DND-41 (cell line): ENCODE measurements at regions not wholly inside any gene's neighbourhood (a gene's known extent, or its start where the extent isn't known, plus 50 kb on each side); places are given as distances from the start of the nearest gene placed in this dataset.
"Not testable (repeated sequence)": the region's sequence is repeated elsewhere in the genome, so short reads cannot be mapped to it uniquely, and the experiment has no call there.

Experiments used
- ATAC-seq: fragments of 200-7000 bp; cut with Tn5 transposase; 3 replicates; pipeline ENCODE4 v1.9.1; 2021; ENCODE audit warnings: low read depth; ENCODE audit not compliant: insufficient read depth
- DNase-seq: peaks from one replicate; pipeline ENCODE4 v3.0.0-alpha.2; 2020
- H2AFZ ChIP-seq: 2 replicates; pipeline ENCODE4 v1.6.0; 2012; ENCODE audit warnings: low read depth, low read length
- H3K27ac ChIP-seq: 2 replicates; pipeline ENCODE4 v1.5.1; 2012; ENCODE audit warnings: low read length, inconsistent platforms
- H3K27me3 ChIP-seq: fragments of 200-600 bp; sonication (generic); 2 replicates; pipeline ENCODE4 v1.6.0; 2012; ENCODE audit warnings: low read length, mild to moderate bottlenecking, inconsistent platforms; ENCODE audit not compliant: insufficient read depth, poor library complexity
- H3K36me3 ChIP-seq: 2 replicates; pipeline ENCODE4 v1.5.1; 2012; ENCODE audit warnings: low read length, inconsistent platforms; ENCODE audit not compliant: insufficient read depth
- H3K4me1 ChIP-seq: 2 replicates; pipeline ENCODE4 v1.5.1; 2012; ENCODE audit warnings: mild to moderate bottlenecking, low read length; ENCODE audit not compliant: insufficient read depth
- H3K4me2 ChIP-seq: 2 replicates; pipeline ENCODE4 v1.6.0; 2012; ENCODE audit warnings: mild to moderate bottlenecking, moderate library complexity, low read length, inconsistent platforms; ENCODE audit not compliant: insufficient read depth
- H3K4me3 ChIP-seq, 2 experiments: fragments of 200-600 bp in 1 of 2; shearing (Covaris generic) in 1 of 2; 2 replicates each; pipeline ENCODE4 v1.5.1; 2012 to 2016; ENCODE audit warnings: inconsistent platforms in 2 of 2, low read length in 2 of 2, mild to moderate bottlenecking in 2 of 2, low read depth in 1 of 2, moderate library complexity in 1 of 2
- H3K79me2 ChIP-seq: 2 replicates; pipeline ENCODE4 v1.6.0; 2012; ENCODE audit warnings: low read length, inconsistent platforms; ENCODE audit not compliant: insufficient read depth
- H3K9ac ChIP-seq: 2 replicates; pipeline ENCODE4 v1.6.0; 2012; ENCODE audit warnings: low read depth, mild to moderate bottlenecking, inconsistent platforms, low read length, moderate library complexity
- H3K9me3 ChIP-seq: 2 replicates; pipeline ENCODE4 v1.5.1; 2012; ENCODE audit warnings: low read length, moderate library complexity, mild to moderate bottlenecking, inconsistent platforms; ENCODE audit not compliant: insufficient read depth, severe bottlenecking
- H4K20me1 ChIP-seq: 2 replicates; pipeline ENCODE4 v1.6.0; 2012; ENCODE audit warnings: low read length; ENCODE audit not compliant: insufficient read depth
- EZH2 ChIP-seq: IDR thresholded peaks from 3 replicates; pipeline ENCODE4 v1.6.1; 2012; ENCODE audit warnings: borderline replicate concordance, low read depth, mild to moderate bottlenecking, moderate library complexity, low read length, inconsistent platforms; ENCODE audit not compliant: severe bottlenecking
- TF ChIP-seq, protein P1 (sequence below): IDR thresholded peaks from 2 replicates; pipeline ENCODE4 v1.5.1; 2012; ENCODE audit warnings: borderline replicate concordance, low read length, moderate library complexity, mild to moderate bottlenecking; ENCODE audit not compliant: poor library complexity, severe bottlenecking; ENCODE audit errors: extremely low read depth

DNA sequence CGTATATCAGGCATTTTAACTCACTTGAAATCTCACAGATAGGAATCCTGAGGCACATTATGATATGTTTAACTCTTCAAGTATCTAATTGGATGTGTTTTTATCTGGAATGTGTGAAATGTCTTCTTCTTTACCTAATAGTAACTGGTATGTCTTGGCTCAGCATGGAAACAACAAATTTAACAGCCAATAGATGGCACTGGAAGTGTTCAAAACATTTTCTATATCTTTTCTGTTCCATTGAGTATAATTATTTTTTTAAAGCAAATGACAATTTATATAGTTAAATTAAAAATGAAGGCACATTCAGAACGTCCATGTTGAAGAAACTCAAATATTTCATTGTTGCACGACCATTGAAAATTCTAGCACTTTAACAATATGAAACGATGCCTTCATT, 164.6 kb upstream of the SLC16A7 start:
- no peak overlapping the region for H3K4me2 ChIP-seq
- no peak for ATAC-seq
- H4K20me1 ChIP-seq = no peaks in the 10 kb centered on the region
- no peak overlapping the region for H3K27ac ChIP-seq
- H3K4me1 ChIP-seq = no peaks in the 10 kb centered on the region
- no peak for TF ChIP-seq EZH2
- TF ChIP-seq, protein P1, sequence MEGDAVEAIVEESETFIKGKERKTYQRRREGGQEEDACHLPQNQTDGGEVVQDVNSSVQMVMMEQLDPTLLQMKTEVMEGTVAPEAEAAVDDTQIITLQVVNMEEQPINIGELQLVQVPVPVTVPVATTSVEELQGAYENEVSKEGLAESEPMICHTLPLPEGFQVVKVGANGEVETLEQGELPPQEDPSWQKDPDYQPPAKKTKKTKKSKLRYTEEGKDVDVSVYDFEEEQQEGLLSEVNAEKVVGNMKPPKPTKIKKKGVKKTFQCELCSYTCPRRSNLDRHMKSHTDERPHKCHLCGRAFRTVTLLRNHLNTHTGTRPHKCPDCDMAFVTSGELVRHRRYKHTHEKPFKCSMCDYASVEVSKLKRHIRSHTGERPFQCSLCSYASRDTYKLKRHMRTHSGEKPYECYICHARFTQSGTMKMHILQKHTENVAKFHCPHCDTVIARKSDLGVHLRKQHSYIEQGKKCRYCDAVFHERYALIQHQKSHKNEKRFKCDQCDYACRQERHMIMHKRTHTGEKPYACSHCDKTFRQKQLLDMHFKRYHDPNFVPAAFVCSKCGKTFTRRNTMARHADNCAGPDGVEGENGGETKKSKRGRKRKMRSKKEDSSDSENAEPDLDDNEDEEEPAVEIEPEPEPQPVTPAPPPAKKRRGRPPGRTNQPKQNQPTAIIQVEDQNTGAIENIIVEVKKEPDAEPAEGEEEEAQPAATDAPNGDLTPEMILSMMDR = peak; percentile 29
- H3K9me3 ChIP-seq = no peaks in the 10 kb centered on the region
- H2AFZ ChIP-seq = no peak overlapping the region
- no peak overlapping the region for H3K4me3 ChIP-seq
- H3K9ac ChIP-seq = no peak overlapping the region
- H3K27me3 ChIP-seq = no peaks in the 10 kb centered on the region
- H3K79me2 ChIP-seq = no peaks in the 10 kb centered on the region
- no peak for DNase-seq
- H3K36me3 ChIP-seq = no peaks in the 10 kb centered on the region

DNA sequence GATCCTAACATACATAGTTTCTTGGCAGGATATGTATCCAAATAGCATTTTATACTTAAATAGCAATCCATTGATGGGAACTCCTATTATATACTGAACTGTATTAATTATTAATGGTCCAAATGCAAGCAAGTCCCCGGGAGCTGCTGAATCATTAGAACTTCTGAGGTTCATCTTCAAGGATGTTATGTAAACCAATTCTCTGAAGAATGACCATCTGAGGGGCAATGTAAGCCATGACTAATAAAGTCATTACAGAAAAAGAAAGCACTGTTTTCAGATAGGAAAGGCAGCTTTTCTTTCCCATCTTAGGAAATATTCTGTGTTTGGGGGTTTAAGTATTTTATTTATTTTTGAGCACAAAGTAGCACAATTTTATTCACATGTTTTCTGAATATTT, 166.1 kb upstream of the SLC16A7 start:
- H3K36me3 ChIP-seq = no peaks in the 10 kb centered on the region
- ATAC-seq (no peak), DNase-seq (no peak)
- H3K9ac ChIP-seq = no peak overlapping the region
- no peaks in the 10 kb centered on the region for H3K4me1 ChIP-seq
- no peaks in the 10 kb centered on the region for H3K79me2 ChIP-seq
- H2AFZ ChIP-seq = no peak overlapping the region
- no peak overlapping the region for H3K4me2 ChIP-seq
- TF ChIP-seq, protein P1 = no peak
- TF ChIP-seq EZH2 = no peak
- H3K9me3 ChIP-seq = no peaks in the 10 kb centered on the region
- no peaks in the 10 kb centered on the region for H3K27me3 ChIP-seq
- no peak overlapping the region for H3K4me3 ChIP-seq
- no peak overlapping the region for H3K27ac ChIP-seq
- H4K20me1 ChIP-seq = no peaks in the 10 kb centered on the region

DNA sequence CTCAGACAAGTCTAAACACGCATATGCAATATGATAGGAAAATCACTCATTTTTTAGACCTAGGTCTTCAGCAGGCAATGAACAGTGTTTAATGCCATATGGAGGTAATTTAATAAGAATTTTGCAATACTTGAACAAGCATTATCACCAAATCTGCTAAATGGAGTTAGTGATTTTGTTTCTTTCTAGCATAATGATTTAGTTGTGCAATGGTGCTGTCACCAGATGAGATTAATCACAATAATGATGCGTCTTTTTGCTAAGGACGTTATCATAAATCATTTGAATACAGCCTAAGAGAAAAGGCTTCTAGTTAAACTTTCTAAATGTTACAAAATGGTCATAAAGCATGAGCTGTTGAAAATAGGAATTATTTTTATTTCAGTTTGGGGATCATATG, 170.0 kb upstream of the SLC16A7 start:
- no peak overlapping the region for H3K4me2 ChIP-seq
- ATAC-seq = no peak

DNA sequence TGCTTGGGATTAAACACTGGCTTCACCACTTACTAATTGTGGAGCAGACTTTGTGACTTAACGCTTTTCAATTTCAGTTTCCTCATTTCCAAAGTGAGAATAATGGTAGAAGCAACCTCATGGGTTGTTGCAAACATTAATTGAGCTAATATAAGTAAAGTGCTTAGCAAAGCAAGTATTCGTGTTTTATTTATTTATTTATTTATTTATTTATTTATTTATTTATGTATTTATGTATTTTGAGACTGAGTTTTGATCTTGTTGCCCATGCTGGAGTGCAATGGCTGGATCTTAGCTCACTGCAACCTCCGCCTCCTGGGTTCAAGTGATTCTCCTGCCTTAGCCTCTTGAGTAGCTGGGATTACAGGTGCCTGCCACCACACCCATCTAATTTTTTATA, 171.2 kb upstream of the SLC16A7 start:
- not testable (repeated sequence) for H3K4me2 ChIP-seq, H3K9ac ChIP-seq, ATAC-seq, H3K9me3 ChIP-seq, H2AFZ ChIP-seq, DNase-seq, H3K79me2 ChIP-seq, H3K4me3 ChIP-seq, H3K4me1 ChIP-seq, H3K27ac ChIP-seq, H4K20me1 ChIP-seq, H3K27me3 ChIP-seq, H3K36me3 ChIP-seq

More for the DNA sequence above, 170.0 kb upstream of the SLC16A7 start:
- Histone ChIP-seq H3K27me3 (peaks cover 3% of the 10 kb centered on the region), H3K9me3 (no peaks in the 10 kb centered on the region), H3K4me1 (no peaks in the 10 kb centered on the region), H3K27ac (no peak overlapping the region), H2AFZ (no peak overlapping the region), H4K20me1 (no peaks in the 10 kb centered on the region), H3K9ac (no peak overlapping the region), H3K4me3 (no peak overlapping the region), H3K79me2 (no peaks in the 10 kb centered on the region), H3K36me3 (no peaks in the 10 kb centered on the region)
- TF ChIP-seq, protein P1 = no peak
- TF ChIP-seq EZH2 = no peak
- DNase-seq = no peak
